SK-N-SH treated with all-trans-retinoic acid at 6 μM for 48 hours (cell line): ENCODE measurements at regions not wholly inside any gene's neighbourhood (a gene's known extent, or its start where the extent isn't known, plus 50 kb on each side); places are given as distances from the start of the nearest gene placed in this dataset.

ENCODE experiments used
- ATAC-seq: fragments of 200-7000 bp; cut with Tn5 transposase; 3 replicates; pipeline ENCODE4 v1.9.1; 2020; ENCODE audit warnings: mild to moderate bottlenecking, moderate library complexity
- ARNTL ChIP-seq: fragments of 450-650 bp; formaldehyde crosslinking; IDR thresholded peaks from 2 replicates; pipeline ENCODE4 v1.5.0; 2020; ENCODE audit warnings: low read depth, mild to moderate bottlenecking, moderate library complexity, borderline replicate concordance
- CSDC2 ChIP-seq: fragments of 250-450 bp; sonication (Bioruptor Pico); IDR thresholded peaks from 2 replicates; pipeline ENCODE4 v1.5.0; 2020; ENCODE audit warnings: mild to moderate bottlenecking, moderate library complexity
- CSRNP3 ChIP-seq: fragments of 250-450 bp; sonication (Bioruptor Pico); IDR thresholded peaks from 2 replicates; pipeline ENCODE4 v1.5.1; 2021; ENCODE audit warnings: mild to moderate bottlenecking, moderate library complexity
- ISL1 ChIP-seq: fragments of 250-450 bp; sonication (Bioruptor Pico); IDR thresholded peaks from 2 replicates; pipeline ENCODE4 v2.1.2; 2022; ENCODE audit warnings: mild to moderate bottlenecking, moderate library complexity
- OSR1 ChIP-seq: fragments of 250-450 bp; sonication (Bioruptor Pico); IDR thresholded peaks from 2 replicates; pipeline ENCODE4 v1.8.0; 2022; ENCODE audit warnings: moderate library complexity, mild to moderate bottlenecking, inconsistent platforms
- POU6F1 ChIP-seq: fragments of 250-450 bp; sonication (Bioruptor Pico); IDR thresholded peaks from 2 replicates; pipeline ENCODE4 v1.8.0; 2021; ENCODE audit warnings: low read depth, mild to moderate bottlenecking, moderate library complexity, borderline replicate concordance
- PPARA ChIP-seq: fragments of 250-450 bp; sonication (Bioruptor Pico); IDR thresholded peaks from 2 replicates; pipeline ENCODE4 v1.5.0; 2020; ENCODE audit warnings: mild to moderate bottlenecking, borderline replicate concordance
- RARB ChIP-seq: fragments of 250-450 bp; sonication (Bioruptor Pico); IDR thresholded peaks from 2 replicates; pipeline ENCODE4 v1.8.0; 2021; ENCODE audit warnings: mild to moderate bottlenecking, moderate library complexity
- TCF4 ChIP-seq: fragments of 250-450 bp; sonication (Bioruptor Pico); IDR thresholded peaks from 2 replicates; pipeline ENCODE4 v1.8.0; 2021; ENCODE audit warnings: mild to moderate bottlenecking, moderate library complexity, borderline replicate concordance
- TOX ChIP-seq: fragments of 250-450 bp; sonication (Bioruptor Pico); IDR thresholded peaks from 2 replicates; pipeline ENCODE4 v1.8.0; 2021; ENCODE audit warnings: mild to moderate bottlenecking, moderate library complexity, borderline replicate concordance
- TSHZ2 ChIP-seq: fragments of 250-450 bp; sonication (Bioruptor Pico); IDR thresholded peaks from 2 replicates; pipeline ENCODE4 v1.5.0; 2020; ENCODE audit warnings: mild to moderate bottlenecking, moderate library complexity
- ZFP3 ChIP-seq: fragments of 250-450 bp; sonication (Bioruptor Pico); IDR thresholded peaks from 2 replicates; pipeline ENCODE4 v1.5.0; 2020; ENCODE audit warnings: mild to moderate bottlenecking, moderate library complexity
- ZFP30 ChIP-seq: fragments of 450-650 bp; formaldehyde crosslinking; IDR thresholded peaks from 2 replicates; pipeline ENCODE4 v1.5.0; 2022; ENCODE audit warnings: mild to moderate bottlenecking, moderate library complexity
- ZNF565 ChIP-seq: fragments of 450-650 bp; formaldehyde crosslinking; conservative IDR thresholded peaks from 2 replicates; pipeline ENCODE4 v1.5.0; 2020; ENCODE audit warnings: low read depth, mild to moderate bottlenecking, moderate library complexity
- ZNF70 ChIP-seq: fragments of 450-650 bp; formaldehyde crosslinking; IDR thresholded peaks from 2 replicates; pipeline ENCODE4 v1.5.0; 2020; ENCODE audit warnings: mild to moderate bottlenecking, moderate library complexity
- ZNF8 ChIP-seq: fragments of 450-650 bp; formaldehyde crosslinking; IDR thresholded peaks from 2 replicates; pipeline ENCODE4 v1.5.0; 2020; ENCODE audit warnings: mild to moderate bottlenecking, moderate library complexity
- TF ChIP-seq, protein P1 (sequence below): fragments of 250-450 bp; sonication (Bioruptor Pico); IDR thresholded peaks from 2 replicates; pipeline ENCODE4 v1.8.0; 2020; ENCODE audit warnings: mild to moderate bottlenecking, moderate library complexity, borderline replicate concordance

DNA sequence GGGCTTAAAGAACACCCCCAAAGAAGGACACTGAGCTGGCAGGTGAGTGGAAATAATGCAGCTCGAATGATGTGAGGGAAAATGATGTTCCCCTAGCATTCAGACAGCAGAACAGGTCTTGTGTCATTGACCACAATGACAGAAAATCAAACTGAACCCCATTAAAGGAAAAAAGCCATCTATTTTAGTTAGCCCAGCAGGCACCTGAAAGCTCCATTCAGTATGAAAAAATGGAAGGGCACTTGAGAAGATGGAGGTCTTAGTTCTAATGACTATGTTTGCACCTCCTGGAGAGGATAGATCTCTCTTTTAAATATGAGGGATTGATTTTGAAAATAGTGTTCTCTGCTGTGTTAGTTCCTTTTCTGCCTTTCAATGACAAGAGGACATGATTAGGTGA lies 323.1 kb downstream of the NKX6-1 start (continued):
- no peak for TF ChIP-seq TSHZ2 (CRISPR knock-in tag)
- no peak for TF ChIP-seq TOX (CRISPR knock-in tag)
- TF ChIP-seq ISL1 (CRISPR knock-in tag), result no peak
- TF ChIP-seq, all 23 proteins: peak for 0

- TF ChIP-seq ZNF565 (CRISPR knock-in tag), result no peak
- TF ChIP-seq ISL1 (CRISPR knock-in tag), result no peak
- TF ChIP-seq, protein P1, sequence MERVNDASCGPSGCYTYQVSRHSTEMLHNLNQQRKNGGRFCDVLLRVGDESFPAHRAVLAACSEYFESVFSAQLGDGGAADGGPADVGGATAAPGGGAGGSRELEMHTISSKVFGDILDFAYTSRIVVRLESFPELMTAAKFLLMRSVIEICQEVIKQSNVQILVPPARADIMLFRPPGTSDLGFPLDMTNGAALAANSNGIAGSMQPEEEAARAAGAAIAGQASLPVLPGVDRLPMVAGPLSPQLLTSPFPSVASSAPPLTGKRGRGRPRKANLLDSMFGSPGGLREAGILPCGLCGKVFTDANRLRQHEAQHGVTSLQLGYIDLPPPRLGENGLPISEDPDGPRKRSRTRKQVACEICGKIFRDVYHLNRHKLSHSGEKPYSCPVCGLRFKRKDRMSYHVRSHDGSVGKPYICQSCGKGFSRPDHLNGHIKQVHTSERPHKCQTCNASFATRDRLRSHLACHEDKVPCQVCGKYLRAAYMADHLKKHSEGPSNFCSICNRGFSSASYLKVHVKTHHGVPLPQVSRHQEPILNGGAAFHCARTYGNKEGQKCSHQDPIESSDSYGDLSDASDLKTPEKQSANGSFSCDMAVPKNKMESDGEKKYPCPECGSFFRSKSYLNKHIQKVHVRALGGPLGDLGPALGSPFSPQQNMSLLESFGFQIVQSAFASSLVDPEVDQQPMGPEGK (CRISPR knock-in tag), result no peak
- no peak for TF ChIP-seq ZFP30
- no peak for TF ChIP-seq ZNF8
- no peak for TF ChIP-seq ARNTL (CRISPR knock-in tag)
- TF ChIP-seq POU6F1 (CRISPR knock-in tag), result no peak
- no peak for TF ChIP-seq OSR1 (CRISPR knock-in tag)
- TF ChIP-seq, all 23 proteins: peak for 0
- no peak for ATAC-seq
Measured at GRCh38 chr4:84171871-84172270, 327.2 kb downstream of the NKX6-1 start.

- TF ChIP-seq CSDC2 (CRISPR knock-in tag) (no peak), ZNF70 (CRISPR knock-in tag) (no peak), TSHZ2 (CRISPR knock-in tag) (no peak), RARB (CRISPR knock-in tag) (no peak), ZFP3 (CRISPR knock-in tag) (no peak), CSRNP3 (no peak), TCF4 (CRISPR knock-in tag) (no peak), POU6F1 (CRISPR knock-in tag) (no peak), PPARA (CRISPR knock-in tag) (no peak)
- peak; percentile 73 for ATAC-seq
Measured at GRCh38 chr4:84167564-84167963, 331.5 kb downstream of the NKX6-1 start.
